Cardiac fibroblast (primary cell): ENCODE measurements at regions not wholly inside any gene's neighbourhood (a gene's known extent, or its start where the extent isn't known, plus 50 kb on each side); places are given as distances from the start of the nearest gene placed in this dataset.

Experiments
- DNase-seq, 2 donors: peaks; one replicate each; pipeline versions ENCODE4 v3.0.0 to v3.0.0-alpha.2; 2010; ENCODE audit warnings: low read depth in 2 of 2
- H3K4me3 ChIP-seq, 2 donors: replicated peaks in 1 of 2; 1 replicate in 1 of 2; 2 replicates in 1 of 2; pipeline ENCODE4 v1.5.1; 2011; ENCODE audit warnings: low read depth in 2 of 2, low read length in 2 of 2, mild to moderate bottlenecking in 2 of 2, moderate library complexity in 1 of 2
- CTCF ChIP-seq: IDR thresholded peaks from one replicate; pipeline ENCODE4 v1.5.1; 2011; ENCODE audit warnings: low read depth, mild to moderate bottlenecking, low read length, inconsistent platforms

GRCh38 chr4:142960126-142960525 is 114.0 kb upstream of the INPP4B start:
- no peak overlapping the region for H3K4me3 ChIP-seq
- TF ChIP-seq CTCF = no peak
- DNase-seq = peak; percentile 15 to 20

- no peak for TF ChIP-seq CTCF
- H3K4me3 ChIP-seq = no peak overlapping the region
- DNase-seq = no peak
Measured at GRCh38 chr4:142960867-142961644, 115.0 kb upstream of the INPP4B start.

GRCh38 chr4:142961866-142962265 is 115.8 kb upstream of the INPP4B start:
- DNase-seq = no peak
- H3K4me3 ChIP-seq = no peak overlapping the region
- no peak for TF ChIP-seq CTCF

- no peak overlapping the region for H3K4me3 ChIP-seq
- no peak for TF ChIP-seq CTCF
- no peak for DNase-seq
Measured at GRCh38 chr4:142974328-142974727, 128.2 kb upstream of the INPP4B start.

GRCh38 chr4:142975618-142976017 is 129.5 kb upstream of the INPP4B start:
- no peak overlapping the region for H3K4me3 ChIP-seq
- DNase-seq = no peak
- TF ChIP-seq CTCF = no peak

GRCh38 chr4:142976482-142976881 is 130.4 kb upstream of the INPP4B start:
- no peak overlapping the region for H3K4me3 ChIP-seq
- no peak for DNase-seq
- no peak for TF ChIP-seq CTCF

- DNase-seq = no peak
- no peak overlapping the region for H3K4me3 ChIP-seq
- TF ChIP-seq CTCF = no peak
Measured at GRCh38 chr4:142977182-142977581, 131.1 kb upstream of the INPP4B start.
